Globus pallidus (tissue), 1 donor: ENCODE measurements at regions not wholly inside any gene's neighbourhood (a gene's known extent, or its start where the extent isn't known, plus 50 kb on each side); places are given as distances from the start of the nearest gene placed in this dataset.

Experiments
- DNase-seq: peaks from one replicate; pipeline ENCODE4 v3.0.0-alpha.2; 2015; ENCODE audit warnings: low spot score

- DNase-seq, result no peak
Observed at GRCh38 chr10:33735464-33735923, 401.0 kb upstream of the NRP1 start.

- DNase-seq, result no peak
Observed at GRCh38 chr10:33734393-33735155, 400.1 kb upstream of the NRP1 start.

- DNase-seq, result no peak
Observed at GRCh38 chr10:33733058-33733457, 398.6 kb upstream of the NRP1 start.

GRCh38 chr10:33732161-33732680 is 397.8 kb upstream of the NRP1 start:
- DNase-seq, result no peak

- no peak for DNase-seq
Observed at GRCh38 chr10:33731322-33731721, 396.9 kb upstream of the NRP1 start.

- DNase-seq, result no peak
Observed at GRCh38 chr10:33725430-33725829, 391.0 kb upstream of the NRP1 start.

- no peak for DNase-seq
Observed at GRCh38 chr10:33723181-33723580, 388.7 kb upstream of the NRP1 start.

GRCh38 chr10:33722067-33722466 is 387.6 kb upstream of the NRP1 start:
- DNase-seq, result no peak

GRCh38 chr10:33721509-33721908 is 387.0 kb upstream of the NRP1 start:
- no peak for DNase-seq

- no peak for DNase-seq
Observed at GRCh38 chr10:33720161-33720560, 385.7 kb upstream of the NRP1 start.

GRCh38 chr10:33719005-33719703 is 384.7 kb upstream of the NRP1 start:
- no peak for DNase-seq

GRCh38 chr10:33716501-33717267 is 382.2 kb upstream of the NRP1 start:
- no peak for DNase-seq

- DNase-seq, result no peak
Observed at GRCh38 chr10:33715303-33715975, 381.0 kb upstream of the NRP1 start.

GRCh38 chr10:33712825-33713224 is 378.4 kb upstream of the NRP1 start:
- DNase-seq, result no peak

- DNase-seq, result no peak
Observed at GRCh38 chr10:33710006-33710405, 375.5 kb upstream of the NRP1 start.

- no peak for DNase-seq
Observed at GRCh38 chr10:33709008-33709753, 374.7 kb upstream of the NRP1 start.

GRCh38 chr10:33708561-33708960 is 374.1 kb upstream of the NRP1 start:
- no peak for DNase-seq

GRCh38 chr10:33706746-33707145 is 372.3 kb upstream of the NRP1 start:
- DNase-seq, result no peak

- no peak for DNase-seq
Observed at GRCh38 chr10:33706191-33706590, 371.7 kb upstream of the NRP1 start.

GRCh38 chr10:33704214-33704830 is 369.9 kb upstream of the NRP1 start:
- DNase-seq, result no peak
